NB4 (cell line): ENCODE measurements at regions not wholly inside any gene's neighbourhood (a gene's known extent, or its start where the extent isn't known, plus 50 kb on each side); places are given as distances from the start of the nearest gene placed in this dataset.

Experiments used
- MYC ChIP-seq: IDR thresholded peaks from 2 replicates; pipeline ENCODE4 v1.6.1; 2011; ENCODE audit warnings: low read depth, low read length
- POLR2A ChIP-seq: IDR thresholded peaks from 2 replicates; pipeline ENCODE4 v1.6.1; 2011; ENCODE audit warnings: mild to moderate bottlenecking; ENCODE audit not compliant: insufficient read length; ENCODE audit errors: extremely low read depth
- TF ChIP-seq, protein P1 (sequence below): IDR thresholded peaks from one replicate; pipeline ENCODE4 v1.5.1; 2012; ENCODE audit warnings: low read depth, low read length
- TF ChIP-seq, protein P2 (sequence below): IDR thresholded peaks from 2 replicates; pipeline ENCODE4 v1.6.1; 2011; ENCODE audit warnings: low read depth, low read length

- TF ChIP-seq, protein P1, sequence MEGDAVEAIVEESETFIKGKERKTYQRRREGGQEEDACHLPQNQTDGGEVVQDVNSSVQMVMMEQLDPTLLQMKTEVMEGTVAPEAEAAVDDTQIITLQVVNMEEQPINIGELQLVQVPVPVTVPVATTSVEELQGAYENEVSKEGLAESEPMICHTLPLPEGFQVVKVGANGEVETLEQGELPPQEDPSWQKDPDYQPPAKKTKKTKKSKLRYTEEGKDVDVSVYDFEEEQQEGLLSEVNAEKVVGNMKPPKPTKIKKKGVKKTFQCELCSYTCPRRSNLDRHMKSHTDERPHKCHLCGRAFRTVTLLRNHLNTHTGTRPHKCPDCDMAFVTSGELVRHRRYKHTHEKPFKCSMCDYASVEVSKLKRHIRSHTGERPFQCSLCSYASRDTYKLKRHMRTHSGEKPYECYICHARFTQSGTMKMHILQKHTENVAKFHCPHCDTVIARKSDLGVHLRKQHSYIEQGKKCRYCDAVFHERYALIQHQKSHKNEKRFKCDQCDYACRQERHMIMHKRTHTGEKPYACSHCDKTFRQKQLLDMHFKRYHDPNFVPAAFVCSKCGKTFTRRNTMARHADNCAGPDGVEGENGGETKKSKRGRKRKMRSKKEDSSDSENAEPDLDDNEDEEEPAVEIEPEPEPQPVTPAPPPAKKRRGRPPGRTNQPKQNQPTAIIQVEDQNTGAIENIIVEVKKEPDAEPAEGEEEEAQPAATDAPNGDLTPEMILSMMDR: no peak
- TF ChIP-seq POLR2A (no peak), MYC (no peak)
- TF ChIP-seq, protein P2, sequence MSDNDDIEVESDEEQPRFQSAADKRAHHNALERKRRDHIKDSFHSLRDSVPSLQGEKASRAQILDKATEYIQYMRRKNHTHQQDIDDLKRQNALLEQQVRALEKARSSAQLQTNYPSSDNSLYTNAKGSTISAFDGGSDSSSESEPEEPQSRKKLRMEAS: no peak
Measured at GRCh38 chr13:95382916-95383315, 81.7 kb upstream of the ABCC4 start.
